DMS53 treated with DMSO at 0.1 percent for 48 hours (cell line): ENCODE measurements at regions not wholly inside any gene's neighbourhood (a gene's known extent, or its start where the extent isn't known, plus 50 kb on each side); places are given as distances from the start of the nearest gene placed in this dataset.

Experiments used
- DNase-seq: peaks from one replicate; lab custom pipeline; 2025; ENCODE audit not compliant: unreplicated experiment; lab: John Stamatoyannopoulos, UW

GRCh38 chr3:73820431-73820830 lies 195.7 kb upstream of the PDZRN3 start:
- DNase-seq = no peak

DNA sequence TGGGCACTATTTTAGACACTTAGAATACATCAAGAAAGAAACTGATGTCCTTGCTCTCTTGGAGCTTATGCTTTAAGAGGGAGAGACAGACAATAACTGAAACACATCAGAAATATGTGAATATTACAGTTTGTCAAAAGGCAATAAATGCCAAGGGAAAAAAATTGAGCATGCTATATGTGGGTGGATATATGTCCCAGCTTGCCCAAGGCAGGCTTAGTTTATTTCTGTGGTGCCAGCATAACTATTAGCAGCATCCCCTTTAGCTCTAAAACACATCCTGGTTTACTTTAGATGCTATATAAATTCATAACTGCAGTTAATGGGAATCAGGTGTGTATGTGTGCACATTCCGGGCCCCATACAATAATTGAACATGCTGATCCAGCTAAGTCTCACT lies 191.2 kb upstream of the PDZRN3 start:
- no peak for DNase-seq

DNA sequence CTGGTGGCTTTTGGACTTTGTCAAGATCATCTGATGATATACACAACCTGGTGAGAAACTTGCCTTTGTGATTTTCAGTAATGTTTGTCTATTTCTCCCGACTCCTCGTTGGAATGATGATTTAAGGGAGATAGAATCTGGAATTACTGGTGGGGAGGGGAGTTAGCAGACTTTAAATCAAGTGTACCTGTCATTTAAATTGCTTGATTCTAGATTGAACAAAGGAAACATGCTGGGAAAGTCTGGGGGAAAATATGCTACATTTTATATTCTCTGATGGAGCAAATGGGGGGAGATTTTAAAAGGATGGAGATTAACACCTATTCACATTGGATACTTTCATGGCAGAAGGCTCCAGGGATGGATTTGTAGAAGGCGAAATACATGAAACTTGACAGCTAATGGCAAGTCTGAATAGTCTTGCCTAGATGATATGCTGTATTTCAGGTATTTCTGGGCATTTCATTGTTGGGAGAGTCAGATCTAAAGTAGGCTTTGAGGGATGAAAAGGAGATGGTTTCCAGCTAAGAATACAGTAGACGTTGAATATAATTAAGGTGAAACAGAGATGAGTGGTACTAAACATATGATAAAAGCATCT lies 189.1 kb upstream of the PDZRN3 start:
- DNase-seq = no peak

DNA sequence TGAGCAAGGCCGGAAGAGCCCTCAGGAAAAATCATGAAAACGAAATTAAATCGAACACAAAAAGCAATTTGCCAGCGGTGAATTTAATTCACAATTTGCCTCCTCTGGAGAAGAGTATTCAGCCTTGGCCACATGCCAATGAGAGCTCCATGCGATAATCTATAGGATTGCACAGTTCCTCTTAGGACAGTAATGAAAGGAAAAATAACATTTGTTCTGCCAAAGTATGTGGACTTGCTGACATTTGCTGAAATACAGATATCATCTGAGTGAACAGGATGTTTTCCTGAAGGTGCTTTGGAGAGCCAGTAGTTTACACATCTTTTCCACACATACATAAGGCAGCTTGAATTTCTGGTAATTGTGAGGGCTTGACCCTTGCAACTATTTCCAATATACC lies 188.6 kb upstream of the PDZRN3 start:
- DNase-seq = no peak

DNA sequence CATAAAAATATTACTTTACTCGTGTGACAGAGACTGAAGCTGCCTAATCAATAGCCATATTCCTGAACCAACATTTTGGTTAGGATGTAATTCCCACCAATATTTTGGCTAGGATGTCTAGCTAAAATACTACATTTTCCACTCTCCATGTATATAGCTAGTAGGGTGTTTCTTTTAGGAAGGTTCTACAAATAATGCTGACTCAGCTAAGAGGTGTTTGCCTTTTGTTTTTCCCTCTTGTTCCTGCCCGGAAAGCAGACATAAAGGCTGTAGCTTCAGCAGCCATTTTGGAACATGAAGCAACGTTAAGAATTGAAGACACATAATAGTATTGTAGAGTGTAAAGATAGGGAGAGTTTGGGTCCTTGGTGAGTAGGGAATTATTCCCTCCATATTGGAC lies 187.3 kb upstream of the PDZRN3 start:
- no peak for DNase-seq

DNA sequence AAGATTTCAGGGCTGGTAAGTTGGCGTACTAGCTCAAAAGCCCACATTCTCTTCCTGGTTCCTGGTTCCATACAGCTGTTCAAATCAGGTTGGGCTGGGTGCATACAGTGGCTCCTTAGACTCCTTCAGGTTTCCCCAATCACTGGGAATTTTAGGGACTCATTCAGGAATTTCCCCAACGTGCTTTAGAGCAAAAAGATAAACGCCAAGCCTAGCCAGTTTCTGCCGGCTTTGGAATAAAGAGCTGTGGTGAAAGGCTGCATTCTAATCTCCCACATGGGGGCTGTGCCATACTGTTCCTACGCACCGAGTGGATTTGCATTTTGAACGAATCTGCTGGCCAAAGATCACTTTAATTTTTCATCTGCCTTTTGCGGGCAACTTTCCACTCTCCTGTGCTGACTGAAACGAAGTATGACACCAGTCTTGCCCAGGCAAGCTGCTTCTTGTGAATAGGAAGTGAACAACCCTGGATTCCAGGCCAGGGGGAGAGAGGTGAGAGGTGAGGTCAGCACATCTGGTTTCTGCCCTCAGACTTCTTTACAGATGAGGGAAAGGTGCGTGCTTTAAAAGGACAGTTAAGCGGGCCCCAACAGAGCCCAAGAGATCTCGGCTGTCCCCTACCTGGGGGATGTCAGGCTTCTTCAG lies 184.2 kb upstream of the PDZRN3 start:
- no peak for DNase-seq

- DNase-seq = no peak
Measured at GRCh38 chr3:73805435-73805834, 180.7 kb upstream of the PDZRN3 start.

DNA sequence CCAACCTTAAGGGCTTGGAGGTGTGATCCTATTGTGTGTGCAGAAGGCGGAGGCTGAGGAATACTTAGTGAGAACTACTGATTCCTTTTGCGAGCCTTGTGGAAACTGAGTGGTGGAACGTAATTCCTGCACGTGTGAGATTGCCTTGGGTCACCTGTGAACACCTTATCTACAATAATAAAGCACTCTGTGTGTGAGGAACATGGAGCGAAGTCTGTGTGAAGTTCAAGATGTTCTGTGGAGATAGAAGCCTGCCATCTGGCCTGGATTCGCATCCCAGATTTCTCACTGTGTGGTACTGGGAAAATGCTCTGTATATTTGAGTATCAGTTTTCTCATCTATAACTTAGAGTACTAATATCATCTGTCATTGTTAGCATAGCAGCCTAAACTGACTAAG lies 179.5 kb upstream of the PDZRN3 start:
- no peak for DNase-seq

GRCh38 chr3:73801444-73801843 lies 176.7 kb upstream of the PDZRN3 start:
- no peak for DNase-seq

GRCh38 chr3:73797311-73797710 lies 172.6 kb upstream of the PDZRN3 start:
- DNase-seq = no peak

DNA sequence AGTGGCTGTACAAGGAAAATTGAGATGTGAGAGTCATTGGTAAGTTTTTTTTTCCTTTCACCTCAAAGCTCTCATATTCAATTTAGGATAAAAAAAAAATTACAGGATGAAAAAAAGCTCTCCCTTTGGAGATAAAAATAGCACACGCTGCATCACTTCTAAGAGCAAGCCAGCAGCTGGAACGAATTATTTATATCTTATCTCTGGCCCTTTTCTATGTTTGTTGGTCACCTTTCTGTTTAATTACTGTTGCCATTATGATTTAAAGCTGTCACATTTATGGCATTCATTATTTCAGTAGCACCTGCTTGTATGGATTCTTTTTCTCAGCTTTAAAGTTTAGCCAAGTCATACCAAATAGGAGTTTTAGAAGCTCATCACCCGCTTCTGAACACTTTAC lies 171.6 kb upstream of the PDZRN3 start:
- no peak for DNase-seq

DNA sequence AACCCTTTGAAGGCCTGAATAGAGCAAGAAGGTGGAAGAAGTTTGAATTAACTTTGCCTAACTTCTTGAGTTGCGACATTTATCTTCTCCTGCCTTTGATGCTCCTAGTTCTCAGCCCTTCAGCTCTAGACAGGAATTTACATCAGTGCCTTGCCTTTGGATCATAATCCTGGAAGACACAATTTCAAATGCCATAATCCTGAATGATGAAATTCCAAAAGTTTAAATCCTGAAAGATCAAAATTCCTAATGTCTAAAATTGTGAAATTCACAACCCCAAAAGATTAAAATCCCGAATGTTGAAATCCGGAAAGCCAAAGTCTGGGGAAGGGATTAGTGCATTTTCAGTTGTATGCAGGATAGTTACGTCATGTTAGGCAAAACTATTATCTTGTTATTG lies 166.6 kb upstream of the PDZRN3 start:
- no peak for DNase-seq

DNA sequence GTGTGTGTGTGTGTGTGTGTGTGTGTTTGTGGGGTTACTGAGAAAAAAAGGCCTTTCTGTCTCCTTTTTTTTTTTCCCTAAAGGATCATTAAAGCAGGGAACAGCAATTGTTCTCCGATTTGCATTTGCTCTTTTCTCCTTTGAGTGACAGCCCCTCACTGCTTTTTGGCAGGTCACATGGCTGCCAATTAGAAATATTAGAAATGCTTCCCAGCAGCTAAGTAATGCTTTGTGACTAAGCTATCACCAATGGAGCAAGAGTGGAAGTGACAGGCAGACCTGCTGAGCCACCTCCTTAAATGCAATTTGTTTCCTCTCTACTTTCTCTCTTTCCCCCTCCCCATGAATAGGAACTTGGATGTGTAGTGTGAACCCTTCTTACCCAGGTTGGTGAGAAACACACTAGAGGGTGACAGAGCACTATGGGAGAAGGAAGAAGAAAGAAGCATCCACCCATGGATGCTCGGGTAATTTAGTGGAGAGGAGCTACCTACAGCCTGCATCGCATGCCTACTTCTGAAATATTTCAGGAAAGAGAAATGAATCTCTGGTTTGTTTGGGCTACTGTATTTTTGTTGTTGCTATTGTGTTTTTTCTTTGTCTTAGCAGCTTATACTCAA lies 165.2 kb upstream of the PDZRN3 start:
- no peak for DNase-seq

DNA sequence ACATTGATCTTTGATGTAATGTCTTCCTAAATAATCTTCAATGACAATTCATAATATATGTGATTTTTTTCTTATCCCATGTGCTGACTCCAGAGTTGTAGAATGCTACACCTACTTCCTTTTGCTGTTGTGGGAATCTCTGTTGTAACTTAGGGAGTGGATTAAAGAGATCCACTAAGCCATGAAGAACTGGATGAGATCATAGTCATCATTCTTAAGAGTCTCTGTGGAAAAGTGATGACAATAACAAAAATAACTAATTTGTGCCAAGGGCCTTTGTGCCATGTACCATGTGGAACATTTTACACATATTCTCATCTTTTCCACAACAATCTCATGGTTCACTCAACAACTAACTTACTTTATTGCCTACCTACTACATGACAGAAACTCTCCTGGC lies 162.9 kb upstream of the PDZRN3 start:
- no peak for DNase-seq

DNA sequence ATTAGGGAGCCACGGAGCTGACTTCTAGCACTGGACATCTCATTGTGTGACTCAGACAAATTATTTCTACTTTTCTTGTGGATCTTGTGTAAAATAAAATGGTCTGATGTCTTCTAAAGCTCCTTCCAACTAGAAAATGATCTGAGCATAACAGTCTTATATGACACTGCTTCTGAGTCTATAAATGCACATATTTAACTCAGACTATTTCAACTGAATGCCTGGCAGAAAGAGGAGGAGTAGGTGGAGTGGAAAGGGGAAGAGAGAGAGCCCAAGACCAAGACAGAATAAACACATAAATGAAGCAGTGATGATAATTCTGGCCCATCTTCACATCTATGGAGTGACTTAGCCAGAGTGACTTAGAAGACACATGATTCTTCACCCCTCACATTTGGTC lies 162.3 kb upstream of the PDZRN3 start:
- DNase-seq = no peak

GRCh38 chr3:73786321-73786807 lies 161.6 kb upstream of the PDZRN3 start:
- DNase-seq = no peak

GRCh38 chr3:73784686-73785392 lies 160.1 kb upstream of the PDZRN3 start:
- DNase-seq = no peak

DNA sequence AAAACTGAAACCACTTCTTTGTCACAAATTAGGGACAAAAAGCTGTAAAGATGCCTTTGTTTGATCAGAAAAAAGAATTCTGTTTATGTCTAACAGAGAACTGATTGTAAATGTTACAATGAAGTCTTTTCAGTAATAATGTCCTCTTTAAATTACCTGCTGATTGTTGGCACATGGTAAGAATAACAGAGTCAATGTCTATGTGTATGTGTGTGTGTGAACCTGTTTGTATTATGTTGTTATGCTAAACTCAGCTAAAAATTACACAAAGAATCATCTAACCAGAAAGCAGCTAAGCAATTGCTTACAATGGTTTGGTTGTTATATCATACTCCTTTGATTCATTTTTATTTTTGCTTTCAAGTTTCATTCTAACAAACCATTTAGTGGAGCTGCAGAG lies 159.1 kb upstream of the PDZRN3 start:
- no peak for DNase-seq

- no peak for DNase-seq
Measured at GRCh38 chr3:73781541-73781940, 156.8 kb upstream of the PDZRN3 start.

GRCh38 chr3:73774645-73775044 lies 149.9 kb upstream of the PDZRN3 start:
- no peak for DNase-seq

- DNase-seq = no peak
Measured at GRCh38 chr3:73773233-73773632, 148.5 kb upstream of the PDZRN3 start.
